HG02981 (cell line): ENCODE measurements at regions not wholly inside any gene's neighbourhood (a gene's known extent, or its start where the extent isn't known, plus 50 kb on each side); places are given as distances from the start of the nearest gene placed in this dataset.
"Not testable (repeated sequence)": the region's sequence is repeated elsewhere in the genome, so short reads cannot be mapped to it uniquely, and the experiment has no call there.

Experiments
- ATAC-seq: cut with Tn5 transposase; IDR thresholded peaks from one replicate; pipeline ENCODE4 v1.9.1; 2021; ENCODE audit warnings: mild to moderate bottlenecking, moderate library complexity; ENCODE audit not compliant: unreplicated experiment

DNA sequence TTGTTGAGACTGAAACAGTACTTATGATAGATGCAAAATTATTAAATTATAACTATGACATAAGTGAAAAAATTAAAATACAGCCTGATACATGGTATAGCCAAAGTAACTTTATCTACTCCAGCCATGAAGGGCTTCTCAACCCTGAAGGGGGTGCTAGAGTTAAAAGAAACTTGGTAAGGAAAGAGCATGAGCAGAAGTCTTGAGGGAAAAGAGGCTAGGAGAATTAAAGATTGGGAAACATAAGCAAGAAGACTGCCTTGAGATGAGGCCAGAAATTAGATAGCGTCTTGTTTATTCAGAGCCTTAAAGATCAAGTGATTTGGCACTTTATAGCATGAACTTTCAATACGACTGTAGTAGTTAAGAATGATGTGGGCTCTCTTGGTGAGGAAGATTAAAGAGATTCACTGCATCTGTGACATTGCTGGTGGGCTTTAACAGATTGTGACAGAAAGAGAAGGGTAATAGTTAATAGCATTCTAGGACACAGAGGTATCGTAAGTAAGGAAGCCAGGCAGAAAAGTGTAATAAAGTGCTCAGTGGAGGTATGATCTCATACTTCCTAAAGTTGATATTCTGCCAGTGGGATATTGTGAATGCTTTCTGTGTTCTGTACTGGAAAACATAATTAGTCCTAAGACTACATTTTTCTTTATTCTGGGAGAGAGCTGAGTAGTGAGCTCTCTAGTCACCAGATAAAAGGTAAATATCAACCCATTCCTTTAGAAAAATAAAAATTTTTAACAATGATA, 385.4 kb upstream of the PRR20A start:
- no peak for ATAC-seq

DNA sequence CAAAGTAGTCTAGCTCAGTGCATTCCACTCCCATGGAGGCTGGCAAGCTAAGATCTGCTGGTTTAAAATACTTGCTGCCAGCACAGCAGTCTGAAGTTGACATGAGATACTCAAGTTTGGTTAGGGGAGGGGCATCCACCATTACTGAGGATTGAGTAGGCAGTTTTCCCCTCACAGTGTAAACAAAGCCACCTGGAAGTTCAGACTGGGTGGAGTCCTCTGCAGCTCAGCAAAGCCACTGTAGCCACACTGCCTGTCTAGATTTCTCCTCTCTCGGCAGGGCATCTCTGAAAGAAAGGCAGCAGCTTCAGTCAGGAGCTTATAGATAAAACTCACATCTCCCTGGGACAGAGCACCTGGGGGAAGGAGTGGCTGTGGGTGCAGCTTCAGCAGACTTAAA, 377.4 kb upstream of the PRR20A start:
- not testable (repeated sequence) for ATAC-seq

DNA sequence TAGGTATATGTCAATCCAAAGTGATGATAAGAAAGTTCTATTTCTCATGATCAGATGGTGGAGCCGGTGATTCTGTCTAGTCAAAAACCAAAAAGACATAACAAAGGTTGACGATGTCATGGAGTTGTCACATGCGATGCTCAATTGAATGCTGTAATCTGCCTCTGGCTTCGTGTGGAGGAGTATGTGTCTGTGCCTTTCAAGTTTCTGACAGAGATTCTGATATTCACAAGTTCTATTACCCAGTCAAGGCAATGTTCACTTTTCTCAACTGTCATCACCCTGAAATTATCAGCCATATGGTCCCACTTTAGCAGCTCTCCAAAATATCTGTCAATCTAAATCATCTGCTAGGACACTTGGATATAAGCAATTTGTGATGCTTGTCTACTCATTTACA, 367.6 kb upstream of the PRR20A start:
- ATAC-seq, result no peak

- ATAC-seq, result no peak
These were observed 351.2 kb upstream of the PRR20A start for GRCh38 chr13:56789527-56789926.

- no peak for ATAC-seq
These were observed 303.6 kb upstream of the PRR20A start for GRCh38 chr13:56837161-56837560.

DNA sequence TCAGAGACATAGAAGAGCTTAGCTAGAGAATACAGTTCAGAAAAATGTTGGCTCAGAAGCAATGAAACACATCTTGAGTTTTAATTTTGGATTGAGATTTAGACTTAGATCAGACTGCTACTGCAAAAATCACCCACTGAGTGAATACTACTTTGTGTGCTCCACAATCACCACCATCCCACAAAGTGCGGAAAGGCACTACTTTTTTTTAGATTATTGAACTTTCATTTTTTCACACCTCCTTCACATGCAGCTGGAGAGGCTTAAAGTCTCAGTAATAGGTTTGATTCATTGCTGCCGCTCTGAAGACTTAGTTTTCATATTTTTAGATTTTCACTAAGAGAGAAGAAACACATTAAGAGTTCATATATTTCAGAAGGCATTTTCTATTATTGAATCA, 289.9 kb upstream of the PRR20A start:
- ATAC-seq, result no peak

- no peak for ATAC-seq
These were observed 279.2 kb upstream of the PRR20A start for GRCh38 chr13:56861476-56861875.

DNA sequence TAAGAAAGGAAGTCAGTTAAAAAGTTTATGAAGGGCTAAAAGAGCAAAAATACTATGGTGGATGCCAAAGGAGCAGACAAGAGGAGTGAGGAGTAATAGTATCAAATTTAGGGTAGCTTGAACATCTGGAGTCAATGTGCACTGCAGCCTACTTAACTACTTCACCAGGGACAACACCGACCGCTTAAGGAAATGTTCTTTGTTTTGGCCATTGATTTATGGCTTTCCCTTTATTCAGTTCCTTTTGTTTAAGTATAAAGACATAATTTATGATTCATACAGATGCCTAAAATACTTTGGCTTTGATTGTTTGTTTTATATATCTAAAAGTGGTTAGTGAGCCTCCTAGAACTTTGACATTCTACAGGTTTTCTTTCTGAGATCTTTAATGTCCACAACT, 276.3 kb upstream of the PRR20A start:
- no peak for ATAC-seq

DNA sequence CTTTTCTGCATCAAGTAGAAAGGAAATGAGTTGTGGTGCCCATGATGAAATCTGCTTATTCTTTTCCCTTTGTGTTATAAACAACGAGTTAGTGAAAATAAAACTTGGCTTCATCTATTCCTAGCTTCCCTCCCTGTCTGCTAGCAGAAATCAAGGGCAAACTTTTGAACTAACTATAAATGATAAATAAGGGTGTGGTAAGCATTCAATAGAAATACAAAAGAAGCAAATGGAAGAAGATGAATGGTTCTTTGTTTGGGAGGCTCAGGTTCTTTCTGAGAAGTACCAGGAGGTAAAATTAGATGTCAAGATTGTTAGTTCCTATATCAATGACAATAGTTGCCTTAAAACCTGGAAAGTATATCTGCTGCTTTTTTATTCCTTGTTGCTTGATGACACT, 275.3 kb upstream of the PRR20A start:
- no peak for ATAC-seq

DNA sequence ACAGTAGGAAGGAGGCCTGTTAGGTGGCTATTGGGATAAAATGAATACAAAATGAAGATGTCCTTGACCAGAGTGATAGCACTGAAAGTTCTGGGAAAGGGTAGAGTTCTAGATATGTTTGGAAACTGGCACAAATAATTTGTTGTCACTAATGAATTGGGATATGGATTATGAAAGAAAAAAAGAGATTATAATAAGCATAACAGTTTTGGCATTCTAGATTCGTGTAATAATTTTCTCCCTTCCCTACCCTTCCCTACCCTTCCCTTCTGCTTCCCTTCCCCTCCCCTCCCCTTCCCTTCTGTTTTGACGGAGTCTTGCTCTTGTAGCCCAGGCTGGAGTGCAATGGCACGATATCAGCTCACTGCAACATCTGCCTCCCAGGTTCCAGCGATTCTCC, 271.0 kb upstream of the PRR20A start:
- ATAC-seq, result no peak

DNA sequence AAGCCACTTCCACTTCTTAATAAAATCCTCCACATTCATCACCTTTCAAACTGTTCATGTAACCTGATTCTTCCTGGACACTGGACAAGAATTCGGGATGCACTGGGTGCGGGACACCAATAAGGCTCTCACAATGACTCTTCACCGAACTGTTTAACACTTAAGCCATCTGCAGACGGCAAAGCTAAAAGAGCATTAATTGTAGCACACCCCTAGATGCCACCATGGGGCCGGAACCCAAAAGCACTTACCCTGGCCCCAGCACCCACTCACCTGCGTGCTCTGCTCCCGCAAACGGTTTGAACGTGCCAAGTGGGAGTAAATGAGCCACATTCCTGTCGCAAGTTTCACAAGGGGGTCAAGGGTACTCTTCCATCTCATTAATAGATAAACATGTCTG, 254.3 kb upstream of the PRR20A start:
- no peak for ATAC-seq

DNA sequence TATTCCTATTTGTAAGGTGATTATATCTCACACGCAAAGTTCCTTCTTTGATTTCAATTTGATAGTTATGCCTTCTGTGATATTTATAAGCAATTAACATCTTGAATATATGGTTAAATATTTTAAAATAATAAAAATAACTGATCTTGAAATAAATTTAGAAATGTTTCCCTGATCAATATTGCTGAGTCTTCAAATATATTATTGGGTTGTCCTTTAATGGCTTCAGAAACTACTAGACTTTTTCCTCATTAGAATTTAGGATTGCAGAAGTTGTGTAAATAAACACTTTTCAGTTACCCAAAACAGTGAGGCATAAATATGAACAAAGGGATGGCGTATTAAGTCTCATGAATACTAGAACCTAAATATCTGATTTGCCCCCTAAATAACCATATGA, 252.3 kb upstream of the PRR20A start:
- no peak for ATAC-seq

DNA sequence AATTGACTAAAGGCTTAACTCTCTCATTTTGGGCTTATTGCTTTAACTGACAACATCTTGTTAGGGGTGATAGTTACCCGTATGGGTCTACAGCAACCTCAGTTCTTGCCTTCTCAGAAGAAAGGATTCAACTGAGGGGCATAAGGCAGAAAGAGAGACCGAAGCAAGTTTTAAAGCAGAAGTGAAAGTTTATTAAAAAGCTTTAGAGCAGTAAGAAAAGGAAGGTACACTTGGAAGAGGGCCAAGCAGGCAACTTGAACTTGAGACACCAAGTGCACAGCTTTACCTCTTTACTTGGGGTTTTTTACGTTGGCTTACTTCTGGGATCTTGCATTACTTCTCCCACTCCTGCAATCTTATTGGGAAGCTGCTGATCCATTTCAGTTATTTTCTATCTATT, 246.9 kb upstream of the PRR20A start:
- no peak for ATAC-seq

DNA sequence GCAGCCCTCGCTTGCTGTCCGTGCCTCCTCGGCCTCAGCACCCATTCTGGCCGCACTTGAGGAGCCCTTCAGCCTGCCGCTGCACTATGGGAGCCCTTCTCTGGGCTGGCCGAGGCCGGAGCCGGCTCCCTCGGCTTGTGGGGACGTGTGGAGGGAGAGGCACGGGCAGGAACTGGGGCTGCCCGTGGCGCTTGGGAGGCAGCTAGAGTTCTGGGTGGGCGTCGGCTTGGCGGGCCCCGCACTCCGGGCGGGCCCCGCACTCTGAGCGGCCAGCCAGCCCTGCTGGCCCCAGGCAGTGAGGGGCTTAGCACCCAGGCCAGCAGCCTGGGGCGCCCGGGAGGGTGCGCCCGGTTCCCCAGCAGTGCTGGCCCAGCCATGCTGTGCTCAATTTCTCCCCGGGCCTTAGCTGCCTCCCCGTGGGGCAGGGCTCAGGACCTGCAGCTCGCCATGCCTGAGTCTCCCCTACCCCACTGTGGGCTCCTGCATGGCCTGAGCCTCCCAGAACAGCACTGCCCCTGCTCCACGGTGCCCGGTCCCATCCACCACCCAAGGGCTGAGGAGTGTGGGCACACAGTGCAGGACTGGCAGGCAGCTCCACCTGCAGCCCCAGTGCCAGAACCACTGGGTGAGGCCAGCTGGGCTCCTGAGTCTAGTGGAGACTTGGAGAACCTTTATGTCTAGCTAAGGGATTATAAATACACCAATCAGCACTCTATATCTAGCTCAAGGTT, 240.0 kb upstream of the PRR20A start:
- ATAC-seq, result no peak

GRCh38 chr13:56902276-56902675, 238.4 kb upstream of the PRR20A start:
- no peak for ATAC-seq

- no peak for ATAC-seq
These were observed 236.9 kb upstream of the PRR20A start for GRCh38 chr13:56903710-56904282.

GRCh38 chr13:56906909-56907308, 233.8 kb upstream of the PRR20A start:
- no peak for ATAC-seq

GRCh38 chr13:56907766-56908165, 233.0 kb upstream of the PRR20A start:
- no peak for ATAC-seq

DNA sequence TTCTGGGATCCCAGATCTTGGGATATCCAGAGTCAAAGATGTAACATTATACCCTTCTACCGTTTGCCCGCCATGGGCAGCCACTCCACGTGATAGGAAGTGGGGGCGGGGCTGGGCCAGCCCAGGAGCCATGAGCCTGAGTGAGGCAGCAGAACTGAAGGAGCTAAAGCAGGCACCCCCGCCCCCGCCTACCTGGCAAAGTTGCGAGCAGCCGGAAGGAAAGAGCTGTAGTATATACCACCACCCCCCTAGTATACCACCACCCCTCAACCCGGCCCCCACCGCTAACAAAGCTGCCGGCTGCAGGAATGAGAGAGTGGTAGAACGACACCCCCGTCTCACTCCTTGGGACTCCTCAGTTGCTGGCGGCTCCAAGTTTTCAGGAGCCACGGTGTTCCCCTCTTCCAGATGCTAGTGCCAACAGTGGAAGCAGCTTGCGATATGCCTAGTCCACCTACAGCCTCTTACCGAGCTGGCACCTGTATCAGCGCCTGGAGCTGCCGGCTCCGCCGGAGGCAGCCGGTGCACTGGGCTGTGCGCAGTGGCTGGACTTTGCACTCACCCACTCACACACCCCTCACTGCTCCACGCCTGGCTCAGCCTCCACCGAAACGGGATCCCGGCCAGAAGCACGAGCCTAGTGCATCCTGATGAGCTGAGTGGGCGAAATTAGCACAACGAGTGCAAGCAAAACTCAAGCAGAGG, 230.7 kb upstream of the PRR20A start:
- no peak for ATAC-seq

GRCh38 chr13:56917966-56918365, 222.8 kb upstream of the PRR20A start:
- ATAC-seq, result no peak

DNA sequence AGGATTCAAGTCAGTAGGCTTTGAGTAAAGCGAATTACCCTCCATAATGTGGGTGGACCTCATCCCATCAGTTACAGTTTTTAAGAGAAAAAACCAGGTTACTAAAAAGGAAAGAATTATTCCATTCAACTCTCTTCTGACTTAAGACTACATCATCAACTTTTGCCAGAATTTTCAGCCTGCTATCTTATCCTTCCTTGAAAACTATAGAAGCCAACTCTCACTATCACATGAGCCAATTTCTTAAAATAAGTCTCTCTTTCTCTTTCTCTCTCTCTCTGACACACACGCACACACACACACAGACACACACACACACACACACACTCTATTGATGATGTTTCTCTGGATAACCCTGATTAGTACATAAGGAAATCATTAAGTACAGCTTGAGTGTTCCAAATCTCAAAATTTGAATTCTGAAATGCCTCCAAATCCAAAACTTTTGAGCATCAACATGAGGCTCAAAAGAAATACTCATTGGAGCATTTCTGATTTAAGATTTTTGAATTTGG, 217.0 kb upstream of the PRR20A start:
- ATAC-seq, result no peak
